GM23248 (cell line): ENCODE measurements at regions not wholly inside any gene's neighbourhood (a gene's known extent, or its start where the extent isn't known, plus 50 kb on each side); places are given as distances from the start of the nearest gene placed in this dataset.

Source experiments
- DNase-seq: peaks from one replicate; pipeline ENCODE4 v3.0.0-alpha.2; 2015
- H2AFZ ChIP-seq: fragments of 200-600 bp; sonication (generic); 2 replicates; pipeline ENCODE4 v1.6.1; 2016; ENCODE audit warnings: antibody characterized with exemption
- H3F3A ChIP-seq: fragments of 200-600 bp; sonication (generic); 2 replicates; pipeline ENCODE4 v1.6.1; 2016; ENCODE audit warnings: mild to moderate bottlenecking, antibody characterized with exemption, mixed run types; ENCODE audit not compliant: insufficient read depth
- H3K27ac ChIP-seq: fragments of 200-600 bp; sonication (generic); 2 replicates; pipeline ENCODE4 v1.5.1; 2016; ENCODE audit warnings: mild to moderate bottlenecking
- H3K27me3 ChIP-seq: fragments of 200-600 bp; sonication (generic); replicated peaks from 2 replicates; pipeline ENCODE4 v1.6.1; 2016; ENCODE audit warnings: mild to moderate bottlenecking; ENCODE audit not compliant: insufficient read depth
- H3K36me3 ChIP-seq: fragments of 200-600 bp; sonication (generic); 2 replicates; pipeline ENCODE4 v1.6.1; 2016; ENCODE audit warnings: low read depth, mild to moderate bottlenecking
- H3K4me1 ChIP-seq: fragments of 200-600 bp; sonication (generic); 2 replicates; pipeline ENCODE4 v1.6.1; 2016; ENCODE audit warnings: mild to moderate bottlenecking; ENCODE audit not compliant: insufficient read depth
- H3K4me2 ChIP-seq: fragments of 200-600 bp; sonication (generic); one replicate; pipeline ENCODE4 v1.6.1; 2016; ENCODE audit warnings: mild to moderate bottlenecking; ENCODE audit not compliant: unreplicated experiment
- H3K4me3 ChIP-seq: fragments of 200-600 bp; sonication (generic); 2 replicates; pipeline ENCODE4 v1.5.1; 2016; ENCODE audit warnings: mild to moderate bottlenecking
- H3K79me2 ChIP-seq: fragments of 200-600 bp; sonication (generic); 2 replicates; pipeline ENCODE4 v1.6.1; 2016; ENCODE audit warnings: mild to moderate bottlenecking; ENCODE audit not compliant: insufficient read depth
- H3K9ac ChIP-seq: fragments of 200-600 bp; sonication (generic); 2 replicates; pipeline ENCODE4 v1.6.1; 2016; ENCODE audit warnings: mild to moderate bottlenecking
- H3K9me2 ChIP-seq: fragments of 200-600 bp; sonication (generic); 2 replicates; pipeline ENCODE4 v1.6.1; 2016; ENCODE audit warnings: mixed run types, mild to moderate bottlenecking, moderate library complexity; ENCODE audit not compliant: insufficient read depth
- H3K9me3 ChIP-seq: fragments of 200-600 bp; sonication (generic); one replicate; pipeline ENCODE4 v1.6.1; 2017; ENCODE audit warnings: low read depth
- H4K20me1 ChIP-seq: fragments of 200-600 bp; sonication (generic); 2 replicates; pipeline ENCODE4 v1.6.0; 2016; ENCODE audit not compliant: insufficient read depth
- EZH2 ChIP-seq: fragments of 200-600 bp; sonication (generic); IDR thresholded peaks from 2 replicates; pipeline ENCODE4 v1.6.1; 2018; ENCODE audit warnings: antibody characterized with exemption, mild to moderate bottlenecking; ENCODE audit not compliant: insufficient read depth, poor library complexity, severe bottlenecking
- EZH2phosphoT487 ChIP-seq: fragments of 200-600 bp; sonication (generic); IDR thresholded peaks from 2 replicates; pipeline ENCODE4 v1.6.1; 2018; ENCODE audit warnings: antibody characterized with exemption, moderate library complexity, mild to moderate bottlenecking, low read depth; ENCODE audit not compliant: insufficient read depth
- WGBS, 2 experiments: methylation state at CpG; one replicate each; pipeline ENCODE4 v1.1.6; 2015 to 2017; ENCODE audit warnings: low lambda C conversion rate in 2 of 2, low coverage in 1 of 2; ENCODE audit errors: missing lambda C conversion rate in 2 of 2; 5-methylcytosine and 5-hydroxymethylcytosine counted together
- in situ Hi-C: fragments of 300-500 bp; cut with MboI; formaldehyde crosslinking; loops from 2 replicates; pipeline ENCODE4 v1.15.0; 2020

GRCh38 chr10:83037653-83038052 is 1101.7 kb upstream of the GHITM start:
- Histone ChIP-seq H3K27ac (no peak overlapping the region), H3K9me2 (0 out of 2 replicates have a peak, but pooled peaks cover 4% of the 10 kb centered on the region), H3K9me3 (no peaks in the 10 kb centered on the region), H3K36me3 (no peaks in the 10 kb centered on the region), H3K4me1 (no peaks in the 10 kb centered on the region), H3K9ac (no peak overlapping the region), H2AFZ (no peak overlapping the region), H3F3A (no peaks in the 10 kb centered on the region), H4K20me1 (no peaks in the 10 kb centered on the region), H3K4me2 (no peak overlapping the region), H3K79me2 (no peaks in the 10 kb centered on the region), H3K27me3 (no peaks in the 10 kb centered on the region), H3K4me3 (no peak overlapping the region)
- no peak for TF ChIP-seq EZH2
- TF ChIP-seq EZH2phosphoT487, result no peak
- in situ Hi-C loops, result no loop called here
- WGBS, 2 experiments, result 17 to 20% methylated on average over 2 of the region's 2 CpGs
- DNase-seq, result no peak

- Histone ChIP-seq H3K27ac (no peak overlapping the region), H3K9ac (no peak overlapping the region), H3K36me3 (no peaks in the 10 kb centered on the region), H3K4me2 (no peak overlapping the region), H4K20me1 (no peaks in the 10 kb centered on the region), H3F3A (no peaks in the 10 kb centered on the region), H3K9me3 (no peaks in the 10 kb centered on the region), H3K9me2 (0 out of 2 replicates have a peak, but pooled peaks cover 4% of the 10 kb centered on the region), H3K27me3 (no peaks in the 10 kb centered on the region), H2AFZ (no peak overlapping the region), H3K4me1 (no peaks in the 10 kb centered on the region), H3K79me2 (no peaks in the 10 kb centered on the region), H3K4me3 (no peak overlapping the region)
- TF ChIP-seq EZH2phosphoT487 (no peak), EZH2 (no peak)
- in situ Hi-C loops, result no loop called here
- WGBS, 2 experiments, result 11 to 19% methylated on average over 2 of the region's 2 CpGs
- DNase-seq, result no peak
These were observed 1100.7 kb upstream of the GHITM start for GRCh38 chr10:83038631-83039030.

GRCh38 chr10:83045731-83046130 is 1093.6 kb upstream of the GHITM start:
- Histone ChIP-seq H3K4me2 (no peak overlapping the region), H3K79me2 (no peaks in the 10 kb centered on the region), H3K9ac (no peak overlapping the region), H2AFZ (no peak overlapping the region), H3F3A (no peaks in the 10 kb centered on the region), H4K20me1 (no peaks in the 10 kb centered on the region), H3K27me3 (no peaks in the 10 kb centered on the region), H3K9me3 (no peaks in the 10 kb centered on the region), H3K4me3 (no peak overlapping the region), H3K27ac (no peak overlapping the region), H3K9me2 (0 out of 2 replicates have a peak, but pooled peaks cover 3% of the 10 kb centered on the region), H3K4me1 (no peaks in the 10 kb centered on the region), H3K36me3 (no peaks in the 10 kb centered on the region)
- in situ Hi-C loops, result no loop called here
- TF ChIP-seq EZH2, result no peak
- no peak for TF ChIP-seq EZH2phosphoT487
- 34 to 37% methylated on average over 4 of the region's 4 CpGs for WGBS, 2 experiments
- no peak for DNase-seq

GRCh38 chr10:83050815-83051214 is 1088.5 kb upstream of the GHITM start:
- Histone ChIP-seq H3K9ac (no peak overlapping the region), H3K4me3 (no peak overlapping the region), H3K27me3 (no peaks in the 10 kb centered on the region), H3F3A (no peaks in the 10 kb centered on the region), H3K27ac (no peak overlapping the region), H2AFZ (no peak overlapping the region), H3K79me2 (no peaks in the 10 kb centered on the region), H3K36me3 (no peaks in the 10 kb centered on the region), H3K4me1 (no peaks in the 10 kb centered on the region), H3K9me3 (no peaks in the 10 kb centered on the region), H4K20me1 (no peaks in the 10 kb centered on the region), H3K4me2 (no peak overlapping the region), H3K9me2 (no peaks in the 10 kb centered on the region)
- in situ Hi-C loops, result no loop called here
- no peak for DNase-seq
- 17 to 18% methylated on average over 3 of the region's 3 CpGs for WGBS, 2 experiments
- TF ChIP-seq EZH2phosphoT487, result no peak
- no peak for TF ChIP-seq EZH2

GRCh38 chr10:83062871-83063270 is 1076.4 kb upstream of the GHITM start:
- Histone ChIP-seq H3K4me3 (no peak overlapping the region), H2AFZ (no peak overlapping the region), H3K27ac (no peak overlapping the region), H3K9ac (no peak overlapping the region), H3K4me2 (no peak overlapping the region), H3K27me3 (no peaks in the 10 kb centered on the region), H3K9me2 (no peaks in the 10 kb centered on the region), H3K79me2 (no peaks in the 10 kb centered on the region), H3F3A (no peaks in the 10 kb centered on the region), H3K36me3 (no peaks in the 10 kb centered on the region), H4K20me1 (no peaks in the 10 kb centered on the region), H3K9me3 (no peaks in the 10 kb centered on the region), H3K4me1 (no peaks in the 10 kb centered on the region)
- in situ Hi-C loops, result no loop called here
- 35 to 52% methylated on average over 2 of the region's 2 CpGs for WGBS, 2 experiments
- TF ChIP-seq EZH2phosphoT487, result no peak
- no peak for TF ChIP-seq EZH2
- DNase-seq, result no peak
